ENCODE measurements at regions not wholly inside any gene's neighbourhood (a gene's known extent, or its start where the extent isn't known, plus 50 kb on each side); places are given as distances from the start of the nearest gene placed in this dataset.
"Not testable (repeated sequence)": the region's sequence is repeated elsewhere in the genome, so short reads cannot be mapped to it uniquely, and the experiment has no call there.

- no peaks in the 10 kb centered on the region for H3K9me3 ChIP-seq (replicated peaks)
- H3K27me3 ChIP-seq (ENCODE audit: low read depth), result no peaks in the 10 kb centered on the region
- no peak for DNase-seq
- no peak overlapping the region for H3K4me3 ChIP-seq
- H3K4me1 ChIP-seq, result peaks cover 38% of the 10 kb centered on the region
- intact Hi-C loops (cut with micrococcal nuclease), result no loop called here
- H3K27ac ChIP-seq (replicated peaks), result no peak overlapping the region
- TF ChIP-seq, protein P1, sequence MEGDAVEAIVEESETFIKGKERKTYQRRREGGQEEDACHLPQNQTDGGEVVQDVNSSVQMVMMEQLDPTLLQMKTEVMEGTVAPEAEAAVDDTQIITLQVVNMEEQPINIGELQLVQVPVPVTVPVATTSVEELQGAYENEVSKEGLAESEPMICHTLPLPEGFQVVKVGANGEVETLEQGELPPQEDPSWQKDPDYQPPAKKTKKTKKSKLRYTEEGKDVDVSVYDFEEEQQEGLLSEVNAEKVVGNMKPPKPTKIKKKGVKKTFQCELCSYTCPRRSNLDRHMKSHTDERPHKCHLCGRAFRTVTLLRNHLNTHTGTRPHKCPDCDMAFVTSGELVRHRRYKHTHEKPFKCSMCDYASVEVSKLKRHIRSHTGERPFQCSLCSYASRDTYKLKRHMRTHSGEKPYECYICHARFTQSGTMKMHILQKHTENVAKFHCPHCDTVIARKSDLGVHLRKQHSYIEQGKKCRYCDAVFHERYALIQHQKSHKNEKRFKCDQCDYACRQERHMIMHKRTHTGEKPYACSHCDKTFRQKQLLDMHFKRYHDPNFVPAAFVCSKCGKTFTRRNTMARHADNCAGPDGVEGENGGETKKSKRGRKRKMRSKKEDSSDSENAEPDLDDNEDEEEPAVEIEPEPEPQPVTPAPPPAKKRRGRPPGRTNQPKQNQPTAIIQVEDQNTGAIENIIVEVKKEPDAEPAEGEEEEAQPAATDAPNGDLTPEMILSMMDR (IDR thresholded peaks at IDR 0.05; ENCODE audit: borderline replicate concordance), result no peak
- no peaks in the 10 kb centered on the region for H3K36me3 ChIP-seq
Measured at GRCh38 chr15:62902821-62903220, 139.7 kb upstream of the TPM1 start.

GRCh38 chr15:62903437-62903836 is 139.1 kb upstream of the TPM1 start:
- H3K4me3 ChIP-seq, result no peak overlapping the region
- no peak overlapping the region for H3K27ac ChIP-seq (replicated peaks)
- TF ChIP-seq, protein P1 (IDR thresholded peaks at IDR 0.05; ENCODE audit: borderline replicate concordance), result no peak

GRCh38 chr15:62904041-62904910 is 138.3 kb upstream of the TPM1 start:
- DNase-seq, result no peak
- TF ChIP-seq, protein P1 (IDR thresholded peaks at IDR 0.05; ENCODE audit: borderline replicate concordance), result no peak

More at GRCh38 chr15:62903437-62903836, 139.1 kb upstream of the TPM1 start:
- Histone ChIP-seq H3K27me3 (ENCODE audit: low read depth) (no peaks in the 10 kb centered on the region), H3K4me1 (peaks cover 32% of the 10 kb centered on the region), H3K9me3 (replicated peaks) (no peaks in the 10 kb centered on the region), H3K36me3 (no peaks in the 10 kb centered on the region)
- no peak for DNase-seq
- intact Hi-C loops (cut with micrococcal nuclease), result no loop called here

GRCh38 chr15:62906627-62907026 is 135.9 kb upstream of the TPM1 start:
- intact Hi-C loops (cut with micrococcal nuclease), result no loop called here
- H3K36me3 ChIP-seq, result no peaks in the 10 kb centered on the region
- no peak overlapping the region for H3K27ac ChIP-seq (replicated peaks)
- DNase-seq, result no peak
- H3K9me3 ChIP-seq (replicated peaks), result no peaks in the 10 kb centered on the region
- H3K4me3 ChIP-seq, result no peak overlapping the region
- H3K4me1 ChIP-seq, result peaks cover 7% of the 10 kb centered on the region
- H3K27me3 ChIP-seq (ENCODE audit: low read depth), result no peaks in the 10 kb centered on the region
- TF ChIP-seq, protein P1 (IDR thresholded peaks at IDR 0.05; ENCODE audit: borderline replicate concordance), result no peak

More at GRCh38 chr15:62904041-62904910, 138.3 kb upstream of the TPM1 start:
- peaks cover 28% of the 10 kb centered on the region for H3K4me1 ChIP-seq
- H3K27me3 ChIP-seq (ENCODE audit: low read depth), result no peaks in the 10 kb centered on the region
- no peaks in the 10 kb centered on the region for H3K9me3 ChIP-seq (replicated peaks)
- no peak overlapping the region for H3K27ac ChIP-seq (replicated peaks)
- intact Hi-C loops (cut with micrococcal nuclease), result no loop called here
- H3K4me3 ChIP-seq, result no peak overlapping the region
- H3K36me3 ChIP-seq, result no peaks in the 10 kb centered on the region

DNA sequence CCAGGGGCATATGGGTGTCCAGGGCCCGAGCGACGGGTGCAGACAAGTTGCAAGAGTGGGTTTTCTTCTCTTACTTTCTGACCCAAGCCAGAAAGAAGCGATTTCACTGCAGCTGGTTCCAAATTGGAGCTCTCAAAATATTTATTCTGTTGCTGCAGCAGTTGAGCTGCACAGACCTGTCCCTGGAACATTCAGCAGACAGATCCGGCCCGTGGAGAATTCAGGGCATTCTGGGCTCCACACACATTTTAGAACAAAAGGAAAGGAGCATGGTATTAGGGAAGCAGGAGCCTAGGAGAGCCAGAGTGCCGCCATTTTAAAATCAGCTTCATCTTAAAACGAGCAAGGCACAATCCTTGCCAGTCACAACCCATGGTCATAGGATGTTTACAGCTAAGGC is 135.3 kb upstream of the TPM1 start:
- TF ChIP-seq, protein P1 (IDR thresholded peaks at IDR 0.05; ENCODE audit: borderline replicate concordance), result no peak
- no peaks in the 10 kb centered on the region for H3K9me3 ChIP-seq (replicated peaks)
- H3K4me1 ChIP-seq, result peaks cover 2% of the 10 kb centered on the region
- DNase-seq, result no peak
- H3K4me3 ChIP-seq, result no peak overlapping the region
- no peaks in the 10 kb centered on the region for H3K36me3 ChIP-seq
- no peaks in the 10 kb centered on the region for H3K27me3 ChIP-seq (ENCODE audit: low read depth)
- intact Hi-C loops (cut with micrococcal nuclease), result no loop called here
- H3K27ac ChIP-seq (replicated peaks), result no peak overlapping the region

GRCh38 chr15:62908341-62908740 is 134.2 kb upstream of the TPM1 start:
- H3K27ac ChIP-seq (replicated peaks); H3K4me3 ChIP-seq; H3K36me3 ChIP-seq; intact Hi-C loops (cut with micrococcal nuclease); DNase-seq; H3K9me3 ChIP-seq (replicated peaks); H3K27me3 ChIP-seq (ENCODE audit: low read depth): not testable (repeated sequence)
- H3K4me1 ChIP-seq, result peaks cover 12% of the 10 kb centered on the region
